WERI-Rb-1 (cell line): ENCODE measurements at regions not wholly inside any gene's neighbourhood (a gene's known extent, or its start where the extent isn't known, plus 50 kb on each side); places are given as distances from the start of the nearest gene placed in this dataset.

Experiments used
- DNase-seq: peaks from one replicate; pipeline ENCODE4 v3.0.0-alpha.2; 2020
- H3K27ac ChIP-seq: fragments of 250-450 bp; sonication (Bioruptor Pico); 2 replicates; pipeline ENCODE4 v1.5.1; 2020; ENCODE audit warnings: mild to moderate bottlenecking, moderate library complexity
- H3K27me3 ChIP-seq: fragments of 250-450 bp; sonication (Bioruptor Pico); 2 replicates; pipeline ENCODE4 v1.5.1; 2021; ENCODE audit warnings: mild to moderate bottlenecking, low read depth, moderate library complexity; ENCODE audit not compliant: insufficient read depth, severe bottlenecking
- H3K36me3 ChIP-seq: fragments of 250-450 bp; sonication (Bioruptor Pico); 2 replicates; pipeline ENCODE4 v1.5.1; 2020; ENCODE audit warnings: mild to moderate bottlenecking, moderate library complexity
- H3K4me3 ChIP-seq: 2 replicates; pipeline ENCODE4 v1.5.1; 2011; ENCODE audit warnings: low read depth, mild to moderate bottlenecking, control low read depth, low read length
- H3K9me3 ChIP-seq: fragments of 250-450 bp; sonication (Bioruptor Pico); 2 replicates; pipeline ENCODE4 v1.5.1; 2021; ENCODE audit warnings: mild to moderate bottlenecking, moderate library complexity; ENCODE audit not compliant: severe bottlenecking
- CTCF ChIP-seq: IDR thresholded peaks from 2 replicates; pipeline ENCODE4 v1.5.1; 2011; ENCODE audit warnings: low read depth, mild to moderate bottlenecking, control low read depth, inconsistent platforms, low read length

GRCh38 chr17:77470800-77471733 lies 330.3 kb downstream of the SEC14L1 start:
- TF ChIP-seq CTCF = no peak
- Histone ChIP-seq H3K36me3 (peaks cover 84% of the 10 kb centered on the region), H3K4me3 (no peak overlapping the region), H3K9me3 (no peaks in the 10 kb centered on the region), H3K27me3 (no peaks in the 10 kb centered on the region), H3K27ac (peak overlapping the region; percentile 22)
- DNase-seq = no peak

GRCh38 chr17:77471984-77472461 lies 331.3 kb downstream of the SEC14L1 start:
- TF ChIP-seq CTCF = no peak
- peaks cover 92% of the 10 kb centered on the region for H3K36me3 ChIP-seq
- no peak overlapping the region for H3K27ac ChIP-seq
- no peaks in the 10 kb centered on the region for H3K27me3 ChIP-seq
- DNase-seq = no peak
- H3K4me3 ChIP-seq = no peak overlapping the region
- H3K9me3 ChIP-seq = no peaks in the 10 kb centered on the region

- DNase-seq = no peak
- TF ChIP-seq CTCF = no peak
- Histone ChIP-seq H3K27me3 (no peaks in the 10 kb centered on the region), H3K4me3 (no peak overlapping the region), H3K36me3 (peaks cover 92% of the 10 kb centered on the region), H3K27ac (no peak overlapping the region), H3K9me3 (no peaks in the 10 kb centered on the region)
Measured at GRCh38 chr17:77472468-77473310, 331.9 kb downstream of the SEC14L1 start.

GRCh38 chr17:77473615-77474226 lies 333.0 kb downstream of the SEC14L1 start:
- no peak for TF ChIP-seq CTCF
- no peaks in the 10 kb centered on the region for H3K9me3 ChIP-seq
- no peak for DNase-seq
- no peaks in the 10 kb centered on the region for H3K27me3 ChIP-seq
- H3K36me3 ChIP-seq = peaks cover 88% of the 10 kb centered on the region
- H3K27ac ChIP-seq = no peak overlapping the region
- H3K4me3 ChIP-seq = no peak overlapping the region

GRCh38 chr17:77474292-77474988 lies 333.7 kb downstream of the SEC14L1 start:
- no peak overlapping the region for H3K4me3 ChIP-seq
- no peaks in the 10 kb centered on the region for H3K27me3 ChIP-seq
- no peak overlapping the region for H3K27ac ChIP-seq
- no peaks in the 10 kb centered on the region for H3K9me3 ChIP-seq
- peaks cover 81% of the 10 kb centered on the region for H3K36me3 ChIP-seq
- DNase-seq = no peak
- TF ChIP-seq CTCF = no peak
